ENCODE measurements at regions not wholly inside any gene's neighbourhood (a gene's known extent, or its start where the extent isn't known, plus 50 kb on each side); places are given as distances from the start of the nearest gene placed in this dataset.

DNA sequence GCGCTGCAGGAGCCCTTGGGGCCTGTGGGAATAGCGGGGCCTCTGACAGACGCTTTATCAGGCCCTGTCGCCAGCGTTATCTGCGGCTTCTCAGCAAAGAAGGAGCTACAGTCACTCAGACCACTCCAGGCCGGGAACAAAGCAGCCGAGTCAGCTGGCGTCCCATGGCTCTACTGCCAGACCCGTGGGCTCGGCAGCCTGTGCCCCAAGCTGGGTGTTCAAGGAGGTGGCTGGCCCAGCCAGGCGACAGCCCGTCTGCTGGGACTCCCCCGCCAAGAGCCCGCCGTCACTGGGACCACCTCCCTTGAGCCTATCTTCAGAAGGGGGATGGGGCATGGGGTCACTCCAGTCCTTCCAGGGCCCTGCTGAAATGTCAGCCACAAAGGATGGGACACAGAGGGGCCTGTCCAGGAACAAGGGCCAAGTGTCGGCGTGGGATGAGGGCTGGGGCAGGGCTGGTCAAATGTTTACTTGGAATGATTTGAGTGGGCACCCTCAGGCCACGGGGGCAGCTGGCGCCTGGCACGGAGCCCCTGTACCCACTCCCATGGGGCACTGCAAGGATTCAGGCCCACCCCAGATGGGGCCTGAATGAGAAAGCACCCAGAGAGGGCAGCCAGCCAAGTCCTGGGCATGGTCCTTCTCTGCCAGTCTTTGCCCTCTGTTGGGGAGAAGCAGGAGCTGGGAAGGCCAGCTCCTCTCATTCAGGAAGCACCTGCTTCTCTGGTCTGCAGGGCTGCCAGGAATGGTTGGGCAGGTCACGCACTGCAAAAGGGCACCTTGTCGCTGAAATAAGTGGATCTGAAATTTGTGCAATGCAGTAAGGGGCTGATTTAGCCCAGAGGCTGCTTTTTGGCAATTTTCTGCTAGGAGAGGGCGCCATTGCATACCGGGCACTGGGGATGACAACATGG lies 148.3 kb downstream of the SMAD6 start:
- TF ChIP-seq POLR2AphosphoS5 (IDR thresholded peaks at IDR 0.05) = no peak
- TF ChIP-seq EP300 (IDR thresholded peaks at IDR 0.05) = no peak
- TF ChIP-seq, protein P1, sequence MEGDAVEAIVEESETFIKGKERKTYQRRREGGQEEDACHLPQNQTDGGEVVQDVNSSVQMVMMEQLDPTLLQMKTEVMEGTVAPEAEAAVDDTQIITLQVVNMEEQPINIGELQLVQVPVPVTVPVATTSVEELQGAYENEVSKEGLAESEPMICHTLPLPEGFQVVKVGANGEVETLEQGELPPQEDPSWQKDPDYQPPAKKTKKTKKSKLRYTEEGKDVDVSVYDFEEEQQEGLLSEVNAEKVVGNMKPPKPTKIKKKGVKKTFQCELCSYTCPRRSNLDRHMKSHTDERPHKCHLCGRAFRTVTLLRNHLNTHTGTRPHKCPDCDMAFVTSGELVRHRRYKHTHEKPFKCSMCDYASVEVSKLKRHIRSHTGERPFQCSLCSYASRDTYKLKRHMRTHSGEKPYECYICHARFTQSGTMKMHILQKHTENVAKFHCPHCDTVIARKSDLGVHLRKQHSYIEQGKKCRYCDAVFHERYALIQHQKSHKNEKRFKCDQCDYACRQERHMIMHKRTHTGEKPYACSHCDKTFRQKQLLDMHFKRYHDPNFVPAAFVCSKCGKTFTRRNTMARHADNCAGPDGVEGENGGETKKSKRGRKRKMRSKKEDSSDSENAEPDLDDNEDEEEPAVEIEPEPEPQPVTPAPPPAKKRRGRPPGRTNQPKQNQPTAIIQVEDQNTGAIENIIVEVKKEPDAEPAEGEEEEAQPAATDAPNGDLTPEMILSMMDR (IDR thresholded peaks at IDR 0.05) = no peak
- TF ChIP-seq POLR2A (IDR thresholded peaks at IDR 0.05) = no peak

All from upper lobe of left lung (tissue), 4 donors.